SH-SY5Y (cell line): ENCODE measurements at regions not wholly inside any gene's neighbourhood (a gene's known extent, or its start where the extent isn't known, plus 50 kb on each side); places are given as distances from the start of the nearest gene placed in this dataset.

Source experiments
- GATA2 ChIP-seq: IDR thresholded peaks from 2 replicates; pipeline ENCODE4 v1.6.1; 2011; ENCODE audit warnings: mild to moderate bottlenecking, low read depth, low read length
- GATA3 ChIP-seq: IDR thresholded peaks from 2 replicates; pipeline ENCODE4 v1.6.1; 2011; ENCODE audit warnings: low read depth, mild to moderate bottlenecking, low read length, moderate library complexity

GRCh38 chr21:38166173-38166535, 90.6 kb upstream of the KCNJ15 start:
- TF ChIP-seq GATA3 (no peak), GATA2 (no peak)
